OCI-LY1 (cell line): ENCODE measurements at regions not wholly inside any gene's neighbourhood (a gene's known extent, or its start where the extent isn't known, plus 50 kb on each side); places are given as distances from the start of the nearest gene placed in this dataset.

Experiments
- H2AFZ ChIP-seq: fragments of 200-600 bp; sonication (generic), shearing (Covaris generic); 2 replicates; pipeline ENCODE4 v1.6.0; 2014; ENCODE audit warnings: antibody characterized with exemption, mild to moderate bottlenecking, low read length
- H3F3A ChIP-seq: fragments of 200-600 bp; sonication (generic), shearing (Covaris generic); 2 replicates; pipeline ENCODE4 v1.6.0; 2014; ENCODE audit warnings: mild to moderate bottlenecking, antibody characterized with exemption, low read length, moderate library complexity; ENCODE audit not compliant: insufficient read depth
- H3K27ac ChIP-seq: fragments of 200-600 bp; sonication (generic); 2 replicates; pipeline ENCODE4 v1.5.1; 2014; ENCODE audit warnings: low read length, mixed run types, mild to moderate bottlenecking, low read depth; ENCODE audit not compliant: poor library complexity, severe bottlenecking
- H3K27me3 ChIP-seq: fragments of 200-600 bp; sonication (generic); 2 replicates; pipeline ENCODE4 v1.6.0; 2014; ENCODE audit warnings: antibody characterized with exemption, mild to moderate bottlenecking, low read length, moderate library complexity; ENCODE audit not compliant: insufficient read depth
- H3K36me3 ChIP-seq: fragments of 200-600 bp; sonication (generic); 2 replicates; pipeline ENCODE4 v1.6.1; 2014; ENCODE audit warnings: mild to moderate bottlenecking, antibody characterized with exemption, low read length, moderate library complexity, mixed read lengths; ENCODE audit not compliant: insufficient read depth
- H3K4me1 ChIP-seq: fragments of 200-600 bp; sonication (generic); 2 replicates; pipeline ENCODE4 v1.5.1; 2014; ENCODE audit warnings: mild to moderate bottlenecking, low read length, moderate library complexity; ENCODE audit not compliant: insufficient read depth, severe bottlenecking
- H3K4me2 ChIP-seq: fragments of 200-600 bp; sonication (generic), shearing (Covaris generic); 2 replicates; pipeline ENCODE4 v1.6.1; 2014; ENCODE audit warnings: low read length
- H3K4me3 ChIP-seq: fragments of 200-600 bp; sonication (generic); 2 replicates; pipeline ENCODE4 v1.5.1; 2014; ENCODE audit warnings: low read length, low read depth, mild to moderate bottlenecking, mixed read lengths; ENCODE audit not compliant: poor library complexity, severe bottlenecking
- H3K79me2 ChIP-seq: fragments of 200-600 bp; shearing (Covaris generic); 2 replicates; pipeline ENCODE4 v1.6.1; 2016; ENCODE audit warnings: mixed run types, low read length, mixed read lengths; ENCODE audit not compliant: insufficient read depth
- H3K9ac ChIP-seq: fragments of 200-600 bp; sonication (generic), shearing (Covaris generic); 2 replicates; pipeline ENCODE4 v1.6.1; 2014; ENCODE audit warnings: mild to moderate bottlenecking, low read length, mixed read lengths
- H3K9me2 ChIP-seq: fragments of 200-600 bp; sonication (generic), shearing (Covaris generic); 2 replicates; pipeline ENCODE4 v1.6.1; 2014; ENCODE audit warnings: low read depth, mild to moderate bottlenecking, low read length, mixed read lengths
- H3K9me3 ChIP-seq: fragments of 200-600 bp; shearing (Covaris generic); 2 replicates; pipeline ENCODE4 v1.6.1; 2014; ENCODE audit warnings: low read length, mixed read lengths
- H4K20me1 ChIP-seq: fragments of 200-600 bp; sonication (generic), shearing (Covaris generic); 2 replicates; pipeline ENCODE4 v1.6.0; 2016; ENCODE audit warnings: mild to moderate bottlenecking, low read length; ENCODE audit not compliant: insufficient read depth
- EZH2 ChIP-seq: fragments of 200-600 bp; sonication (generic), shearing (Covaris generic); IDR thresholded peaks from 2 replicates; pipeline ENCODE4 v1.8.0; 2017; ENCODE audit warnings: borderline replicate concordance, mixed run types, mild to moderate bottlenecking, antibody characterized with exemption, low read length, moderate library complexity, mixed read lengths
- TF ChIP-seq, protein P1 (sequence below): fragments of 200-600 bp; sonication (generic), shearing (Covaris generic); IDR thresholded peaks from 2 replicates; pipeline ENCODE4 v1.5.1; 2017; ENCODE audit warnings: mild to moderate bottlenecking, antibody characterized with exemption, low read length, moderate library complexity, mixed read lengths

DNA sequence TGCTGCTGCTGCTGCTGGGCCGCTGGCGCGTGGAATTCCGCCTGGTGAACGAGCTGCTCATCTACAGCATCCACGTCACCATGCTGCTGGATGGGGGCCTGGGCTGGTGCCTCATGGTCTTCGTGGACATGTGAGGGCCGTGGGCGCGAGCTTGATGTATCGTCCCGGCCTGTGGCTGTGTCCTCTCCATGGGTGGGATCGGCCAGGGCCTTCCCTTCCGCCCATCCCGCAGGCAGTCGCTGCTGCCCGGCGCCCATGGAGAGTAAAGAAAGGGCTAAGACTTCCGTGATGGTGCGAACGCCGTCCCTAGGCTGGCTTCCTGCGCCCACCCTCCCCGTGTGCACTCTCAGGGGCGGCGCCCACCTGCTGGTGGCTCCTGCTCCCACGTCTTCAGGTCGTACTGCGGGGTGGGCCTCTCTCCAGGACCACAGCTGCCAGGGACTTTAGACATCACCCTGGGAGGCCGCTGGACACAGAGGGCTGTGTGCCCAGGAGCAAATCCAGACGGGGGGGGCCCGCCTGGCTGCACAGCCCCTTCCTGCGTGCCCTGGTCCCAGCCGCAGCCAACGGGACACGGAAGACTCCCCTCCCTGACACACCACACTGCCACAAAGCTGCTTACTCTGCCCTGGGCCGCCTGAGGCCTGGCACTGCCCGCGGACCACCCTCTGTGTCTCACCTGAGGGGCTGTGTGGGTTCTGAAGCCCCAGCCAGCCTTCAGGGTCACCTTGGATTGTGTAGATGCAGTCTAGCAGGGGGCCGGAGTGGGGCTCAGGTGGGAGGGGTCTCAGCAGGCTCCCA lies 167.5 kb downstream of the SEPTIN7 start:
- 0 out of 2 replicates have a peak, but pooled peaks cover 4% of the 10 kb centered on the region for H3K27me3 ChIP-seq
- H3K79me2 ChIP-seq, result no peaks in the 10 kb centered on the region
- no peaks in the 10 kb centered on the region for H3K9me2 ChIP-seq

GRCh38 chr7:35969066-35969465 lies 168.2 kb downstream of the SEPTIN7 start:
- H3K4me2 ChIP-seq, result no peak overlapping the region
- H3K4me3 ChIP-seq, result no peak overlapping the region
- H3K9me3 ChIP-seq, result no peaks in the 10 kb centered on the region
- TF ChIP-seq, protein P1, sequence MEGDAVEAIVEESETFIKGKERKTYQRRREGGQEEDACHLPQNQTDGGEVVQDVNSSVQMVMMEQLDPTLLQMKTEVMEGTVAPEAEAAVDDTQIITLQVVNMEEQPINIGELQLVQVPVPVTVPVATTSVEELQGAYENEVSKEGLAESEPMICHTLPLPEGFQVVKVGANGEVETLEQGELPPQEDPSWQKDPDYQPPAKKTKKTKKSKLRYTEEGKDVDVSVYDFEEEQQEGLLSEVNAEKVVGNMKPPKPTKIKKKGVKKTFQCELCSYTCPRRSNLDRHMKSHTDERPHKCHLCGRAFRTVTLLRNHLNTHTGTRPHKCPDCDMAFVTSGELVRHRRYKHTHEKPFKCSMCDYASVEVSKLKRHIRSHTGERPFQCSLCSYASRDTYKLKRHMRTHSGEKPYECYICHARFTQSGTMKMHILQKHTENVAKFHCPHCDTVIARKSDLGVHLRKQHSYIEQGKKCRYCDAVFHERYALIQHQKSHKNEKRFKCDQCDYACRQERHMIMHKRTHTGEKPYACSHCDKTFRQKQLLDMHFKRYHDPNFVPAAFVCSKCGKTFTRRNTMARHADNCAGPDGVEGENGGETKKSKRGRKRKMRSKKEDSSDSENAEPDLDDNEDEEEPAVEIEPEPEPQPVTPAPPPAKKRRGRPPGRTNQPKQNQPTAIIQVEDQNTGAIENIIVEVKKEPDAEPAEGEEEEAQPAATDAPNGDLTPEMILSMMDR, result no peak
- TF ChIP-seq EZH2, result no peak
- H3K4me1 ChIP-seq, result peaks cover 8% of the 10 kb centered on the region
- H3K9ac ChIP-seq, result no peak overlapping the region
- H2AFZ ChIP-seq, result no peak overlapping the region
- 0 out of 2 replicates have a peak, but pooled peaks cover 4% of the 10 kb centered on the region for H3K27me3 ChIP-seq
- H3K36me3 ChIP-seq, result no peaks in the 10 kb centered on the region
- no peaks in the 10 kb centered on the region for H3K79me2 ChIP-seq
- no peaks in the 10 kb centered on the region for H4K20me1 ChIP-seq
- no peaks in the 10 kb centered on the region for H3F3A ChIP-seq
- no peaks in the 10 kb centered on the region for H3K9me2 ChIP-seq
- H3K27ac ChIP-seq, result no peak overlapping the region

More for the DNA sequence above, 167.5 kb downstream of the SEPTIN7 start:
- H3K4me3 ChIP-seq, result no peak overlapping the region
- no peaks in the 10 kb centered on the region for H4K20me1 ChIP-seq
- H3K4me2 ChIP-seq, result no peak overlapping the region
- no peak overlapping the region for H3K9ac ChIP-seq
- peaks cover 8% of the 10 kb centered on the region for H3K4me1 ChIP-seq
- H3K27ac ChIP-seq, result no peak overlapping the region
- no peaks in the 10 kb centered on the region for H3K36me3 ChIP-seq
- H2AFZ ChIP-seq, result no peak overlapping the region
- H3K9me3 ChIP-seq, result no peaks in the 10 kb centered on the region
- H3F3A ChIP-seq, result no peaks in the 10 kb centered on the region
- TF ChIP-seq, protein P1, result no peak
- no peak for TF ChIP-seq EZH2

- H3K4me1 ChIP-seq, result peaks cover 8% of the 10 kb centered on the region
- no peaks in the 10 kb centered on the region for H3K36me3 ChIP-seq
- no peaks in the 10 kb centered on the region for H4K20me1 ChIP-seq
- H3K9me2 ChIP-seq, result no peaks in the 10 kb centered on the region
- TF ChIP-seq, protein P1, result no peak
- no peak for TF ChIP-seq EZH2
- no peaks in the 10 kb centered on the region for H3K79me2 ChIP-seq
- no peak overlapping the region for H2AFZ ChIP-seq
- no peak overlapping the region for H3K27ac ChIP-seq
- H3F3A ChIP-seq, result no peaks in the 10 kb centered on the region
- no peaks in the 10 kb centered on the region for H3K9me3 ChIP-seq
- H3K9ac ChIP-seq, result no peak overlapping the region
- H3K4me3 ChIP-seq, result no peak overlapping the region
- H3K4me2 ChIP-seq, result no peak overlapping the region
- H3K27me3 ChIP-seq, result 0 out of 2 replicates have a peak, but pooled peaks cover 4% of the 10 kb centered on the region
Observed at GRCh38 chr7:35970458-35970857, 169.6 kb downstream of the SEPTIN7 start.
